ENCODE measurements at regions not wholly inside any gene's neighbourhood (a gene's known extent, or its start where the extent isn't known, plus 50 kb on each side); places are given as distances from the start of the nearest gene placed in this dataset.

DNA sequence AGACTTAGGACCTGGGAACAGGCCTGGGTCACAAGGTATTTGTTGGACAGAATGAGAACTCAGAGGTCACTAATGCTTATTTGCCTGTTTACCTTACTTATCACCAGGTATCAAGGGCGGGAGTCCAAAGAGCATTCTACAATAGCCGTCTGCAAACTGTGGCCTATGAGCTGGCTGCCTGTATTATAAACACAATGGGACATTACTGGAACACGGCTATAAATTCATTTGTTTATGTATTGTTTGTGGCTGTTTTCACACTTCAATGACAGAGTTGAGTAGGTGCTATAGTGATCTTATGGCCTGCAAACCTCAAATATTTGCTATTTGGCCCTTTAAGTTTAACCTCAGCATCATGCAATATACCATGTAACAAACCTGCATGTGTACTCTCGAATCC is 76.6 kb upstream of the ASTN2 start:
- no peaks in the 10 kb centered on the region for H3K9me3 ChIP-seq (ENCODE audit: control insufficient read depth, insufficient read depth, low read depth, low read length)
- H3K4me3 ChIP-seq (ENCODE audit: low read depth in 2 of 2, low read length in 2 of 2), result no peak overlapping the region
- no TSS peak for BruUV-seq (replicated peaks)
- CTCF ChIA-PET, result no interaction called here
- intact Hi-C loops (cut with micrococcal nuclease; ENCODE audit: unreplicated experiment), result no loop called here
- POLR2A ChIA-PET, result no interaction called here
- no peaks in the 10 kb centered on the region for H3K4me1 ChIP-seq (ENCODE audit: control insufficient read depth, insufficient read depth, low read length)
- no peak overlapping the region for H3K27ac ChIP-seq (ENCODE audit: low read length)
- H3K36me3 ChIP-seq (ENCODE audit: control insufficient read depth, insufficient read depth, low read length), result no peaks in the 10 kb centered on the region
- no peak for ATAC-seq
- in situ Hi-C loops (cut with HindIII; ENCODE audit: low pct_unique_long_range_greater_than_20kb, low sequenced_read_pairs), result no loop called here
- TF ChIP-seq, protein P1, sequence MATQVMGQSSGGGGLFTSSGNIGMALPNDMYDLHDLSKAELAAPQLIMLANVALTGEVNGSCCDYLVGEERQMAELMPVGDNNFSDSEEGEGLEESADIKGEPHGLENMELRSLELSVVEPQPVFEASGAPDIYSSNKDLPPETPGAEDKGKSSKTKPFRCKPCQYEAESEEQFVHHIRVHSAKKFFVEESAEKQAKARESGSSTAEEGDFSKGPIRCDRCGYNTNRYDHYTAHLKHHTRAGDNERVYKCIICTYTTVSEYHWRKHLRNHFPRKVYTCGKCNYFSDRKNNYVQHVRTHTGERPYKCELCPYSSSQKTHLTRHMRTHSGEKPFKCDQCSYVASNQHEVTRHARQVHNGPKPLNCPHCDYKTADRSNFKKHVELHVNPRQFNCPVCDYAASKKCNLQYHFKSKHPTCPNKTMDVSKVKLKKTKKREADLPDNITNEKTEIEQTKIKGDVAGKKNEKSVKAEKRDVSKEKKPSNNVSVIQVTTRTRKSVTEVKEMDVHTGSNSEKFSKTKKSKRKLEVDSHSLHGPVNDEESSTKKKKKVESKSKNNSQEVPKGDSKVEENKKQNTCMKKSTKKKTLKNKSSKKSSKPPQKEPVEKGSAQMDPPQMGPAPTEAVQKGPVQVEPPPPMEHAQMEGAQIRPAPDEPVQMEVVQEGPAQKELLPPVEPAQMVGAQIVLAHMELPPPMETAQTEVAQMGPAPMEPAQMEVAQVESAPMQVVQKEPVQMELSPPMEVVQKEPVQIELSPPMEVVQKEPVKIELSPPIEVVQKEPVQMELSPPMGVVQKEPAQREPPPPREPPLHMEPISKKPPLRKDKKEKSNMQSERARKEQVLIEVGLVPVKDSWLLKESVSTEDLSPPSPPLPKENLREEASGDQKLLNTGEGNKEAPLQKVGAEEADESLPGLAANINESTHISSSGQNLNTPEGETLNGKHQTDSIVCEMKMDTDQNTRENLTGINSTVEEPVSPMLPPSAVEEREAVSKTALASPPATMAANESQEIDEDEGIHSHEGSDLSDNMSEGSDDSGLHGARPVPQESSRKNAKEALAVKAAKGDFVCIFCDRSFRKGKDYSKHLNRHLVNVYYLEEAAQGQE (IDR thresholded peaks at IDR 0.05; ENCODE audit: insufficient read depth in 1 of 2, low read depth in 2 of 2, low read length in 1 of 2), result no peak
- TF ChIP-seq, protein P2, sequence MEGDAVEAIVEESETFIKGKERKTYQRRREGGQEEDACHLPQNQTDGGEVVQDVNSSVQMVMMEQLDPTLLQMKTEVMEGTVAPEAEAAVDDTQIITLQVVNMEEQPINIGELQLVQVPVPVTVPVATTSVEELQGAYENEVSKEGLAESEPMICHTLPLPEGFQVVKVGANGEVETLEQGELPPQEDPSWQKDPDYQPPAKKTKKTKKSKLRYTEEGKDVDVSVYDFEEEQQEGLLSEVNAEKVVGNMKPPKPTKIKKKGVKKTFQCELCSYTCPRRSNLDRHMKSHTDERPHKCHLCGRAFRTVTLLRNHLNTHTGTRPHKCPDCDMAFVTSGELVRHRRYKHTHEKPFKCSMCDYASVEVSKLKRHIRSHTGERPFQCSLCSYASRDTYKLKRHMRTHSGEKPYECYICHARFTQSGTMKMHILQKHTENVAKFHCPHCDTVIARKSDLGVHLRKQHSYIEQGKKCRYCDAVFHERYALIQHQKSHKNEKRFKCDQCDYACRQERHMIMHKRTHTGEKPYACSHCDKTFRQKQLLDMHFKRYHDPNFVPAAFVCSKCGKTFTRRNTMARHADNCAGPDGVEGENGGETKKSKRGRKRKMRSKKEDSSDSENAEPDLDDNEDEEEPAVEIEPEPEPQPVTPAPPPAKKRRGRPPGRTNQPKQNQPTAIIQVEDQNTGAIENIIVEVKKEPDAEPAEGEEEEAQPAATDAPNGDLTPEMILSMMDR (IDR thresholded peaks at IDR 0.05), result no peak
- TF ChIP-seq POLR2AphosphoS5 (IDR thresholded peaks at IDR 0.05; ENCODE audit: low read depth, low read length) (no peak), SIN3A (IDR thresholded peaks at IDR 0.05; ENCODE audit: borderline replicate concordance, insufficient read depth, low read depth, low read length) (no peak), TCF7L2 (IDR thresholded peaks at IDR 0.05; ENCODE audit: low read depth, low read length) (no peak)
- no peaks in the 10 kb centered on the region for H3K27me3 ChIP-seq (ENCODE audit: control insufficient read depth, insufficient read depth, low read length)
- DNase-seq (ENCODE audit: low read depth, low spot score), result no peak

DNA sequence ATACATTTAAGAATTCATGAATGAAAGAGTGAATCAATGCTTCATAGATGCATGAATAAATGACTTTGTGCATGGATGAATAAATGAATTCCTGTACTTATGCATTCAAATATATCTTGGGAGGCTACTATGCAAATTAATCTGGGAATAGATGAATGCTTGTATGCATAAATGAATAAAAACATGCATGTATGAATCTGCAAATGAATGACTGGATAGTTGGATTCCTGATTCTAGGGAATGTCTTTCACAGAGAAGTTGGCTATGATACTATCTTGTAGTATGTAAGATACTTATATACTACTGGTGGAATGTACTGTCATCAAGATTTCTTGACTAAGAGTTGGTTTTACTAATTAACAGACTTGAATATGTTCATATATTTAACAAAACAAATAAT is 75.3 kb upstream of the ASTN2 start:
- H3K27ac ChIP-seq (ENCODE audit: low read length), result no peak overlapping the region
- H3K9me3 ChIP-seq (ENCODE audit: control insufficient read depth, insufficient read depth, low read depth, low read length), result no peaks in the 10 kb centered on the region
- ATAC-seq (no peak), DNase-seq (ENCODE audit: low read depth, low spot score) (no peak)
- H3K36me3 ChIP-seq (ENCODE audit: control insufficient read depth, insufficient read depth, low read length), result no peaks in the 10 kb centered on the region
- intact Hi-C loops (cut with micrococcal nuclease; ENCODE audit: unreplicated experiment), result no loop called here
- H3K4me3 ChIP-seq (ENCODE audit: low read depth in 2 of 2, low read length in 2 of 2), result no peak overlapping the region
- no peaks in the 10 kb centered on the region for H3K27me3 ChIP-seq (ENCODE audit: control insufficient read depth, insufficient read depth, low read length)
- BruUV-seq (replicated peaks), result no TSS peak
- in situ Hi-C loops (cut with HindIII; ENCODE audit: low pct_unique_long_range_greater_than_20kb, low sequenced_read_pairs), result no loop called here
- H3K4me1 ChIP-seq (ENCODE audit: control insufficient read depth, insufficient read depth, low read length), result no peaks in the 10 kb centered on the region
- CTCF ChIA-PET, result no interaction called here
- TF ChIP-seq POLR2AphosphoS5 (IDR thresholded peaks at IDR 0.05; ENCODE audit: low read depth, low read length) (no peak), TCF7L2 (IDR thresholded peaks at IDR 0.05; ENCODE audit: low read depth, low read length) (no peak), SIN3A (IDR thresholded peaks at IDR 0.05; ENCODE audit: borderline replicate concordance, insufficient read depth, low read depth, low read length) (no peak)
- TF ChIP-seq, protein P1 (IDR thresholded peaks at IDR 0.05; ENCODE audit: insufficient read depth in 1 of 2, low read depth in 2 of 2, low read length in 1 of 2), result no peak
- TF ChIP-seq, protein P2 (IDR thresholded peaks at IDR 0.05), result no peak
- POLR2A ChIA-PET, result no interaction called here

All from Panc1 (cell line).